Activated T-helper 2 cell treated with anti-CD3 and anti-CD28 coated beads, Interferon-gamma antibody, Interleukin-2, Interleukin-4, amounts not matched to agents 10 μg/mL and 5 μg/mL and 100 μg/mL, durations not matched to agents 14 hours and 24 hours and 36 hours (primary cell): ENCODE measurements at regions not wholly inside any gene's neighbourhood (a gene's known extent, or its start where the extent isn't known, plus 50 kb on each side); places are given as distances from the start of the nearest gene placed in this dataset.

Experiments
- DNase-seq: peaks from one replicate; pipeline ENCODE4 v3.0.0; 2021; ENCODE audit warnings: low spot score
- H3K27ac Mint-ChIP-seq: one replicate; pipeline ENCODE4 v1.8.0; 2021; ENCODE audit warnings: mixed read lengths
- H3K27me3 Mint-ChIP-seq: one replicate; pipeline ENCODE4 v1.8.0; 2021; ENCODE audit warnings: low read depth, mixed read lengths
- H3K36me3 Mint-ChIP-seq: one replicate; pipeline ENCODE4 v1.8.0; 2021; ENCODE audit warnings: low read depth, mixed read lengths
- H3K4me1 Mint-ChIP-seq: one replicate; pipeline ENCODE4 v1.8.0; 2021; ENCODE audit warnings: low read depth, mixed read lengths
- H3K4me3 Mint-ChIP-seq: one replicate; pipeline ENCODE4 v1.8.0; 2021; ENCODE audit warnings: low read depth, mild to moderate bottlenecking, moderate library complexity, mixed read lengths
- H3K9me3 Mint-ChIP-seq: one replicate; pipeline ENCODE4 v1.8.0; 2021; ENCODE audit warnings: mixed read lengths
- intact Hi-C: fragments of 100-400 bp; cut with micrococcal nuclease; formaldehyde crosslinking; loops from one replicate; pipeline ENCODE4 v1.15.1; 2023

DNA sequence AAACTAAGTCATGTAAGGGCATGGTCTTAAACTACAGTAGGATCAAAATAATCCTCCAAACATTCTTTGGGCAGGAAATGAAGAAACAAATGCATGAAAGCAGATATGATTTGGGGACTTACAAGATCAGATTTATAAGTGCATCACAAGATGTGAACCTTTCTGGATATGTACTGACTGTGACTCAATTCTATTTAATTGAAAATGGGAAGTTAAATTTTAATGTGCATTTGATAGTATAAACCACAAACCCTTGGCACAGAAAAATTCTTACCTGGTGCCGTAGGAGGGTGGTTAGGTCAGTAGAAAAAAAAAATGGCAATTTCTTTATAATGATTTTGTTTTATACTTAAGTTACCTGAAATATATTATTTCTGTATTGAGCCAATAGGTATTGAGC lies 262.5 kb upstream of the TGFBR2 start:
- DNase-seq, result no peak

DNA sequence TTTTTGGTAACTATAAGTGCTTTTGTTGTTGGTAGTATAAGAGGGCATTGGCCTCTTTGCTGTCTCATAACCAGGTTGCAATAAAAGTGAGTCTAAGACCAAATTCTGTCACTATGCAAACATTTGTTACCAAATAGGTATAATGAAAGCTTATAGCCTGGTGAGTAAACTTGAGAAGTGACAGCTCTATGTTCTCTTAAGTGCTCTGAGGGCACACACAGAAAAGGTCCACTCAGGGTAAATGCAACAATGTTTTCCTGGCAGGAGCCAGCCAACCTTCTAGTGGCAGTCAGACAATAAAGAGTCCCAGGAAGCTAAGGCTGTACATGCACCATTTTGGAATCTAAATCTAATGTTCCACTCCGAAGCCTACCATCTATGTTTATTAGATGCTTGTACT lies 262.1 kb upstream of the TGFBR2 start:
- no peaks in the 10 kb centered on the region for H3K9me3 Mint-ChIP-seq
- no peak for DNase-seq
- H3K27me3 Mint-ChIP-seq, result no peaks in the 10 kb centered on the region
- H3K36me3 Mint-ChIP-seq, result peaks cover 14% of the 10 kb centered on the region
- H3K4me3 Mint-ChIP-seq, result no peak overlapping the region
- intact Hi-C loops, result loop anchor here (10.0 kb wide), 3 partner anchors 161 to 761 kb away; no protein-coding TSS in a partner anchor
- H3K27ac Mint-ChIP-seq, result no peak overlapping the region
- H3K4me1 Mint-ChIP-seq, result peaks cover 57% of the 10 kb centered on the region

More for the DNA sequence above, 262.5 kb upstream of the TGFBR2 start:
- intact Hi-C loops, result loop anchor here (10.0 kb wide), 3 partner anchors 161 to 761 kb away; no protein-coding TSS in a partner anchor
- H3K9me3 Mint-ChIP-seq, result no peaks in the 10 kb centered on the region
- H3K27me3 Mint-ChIP-seq, result no peaks in the 10 kb centered on the region
- no peak overlapping the region for H3K4me3 Mint-ChIP-seq
- H3K27ac Mint-ChIP-seq, result no peak overlapping the region
- peaks cover 14% of the 10 kb centered on the region for H3K36me3 Mint-ChIP-seq
- H3K4me1 Mint-ChIP-seq, result peaks cover 53% of the 10 kb centered on the region

DNA sequence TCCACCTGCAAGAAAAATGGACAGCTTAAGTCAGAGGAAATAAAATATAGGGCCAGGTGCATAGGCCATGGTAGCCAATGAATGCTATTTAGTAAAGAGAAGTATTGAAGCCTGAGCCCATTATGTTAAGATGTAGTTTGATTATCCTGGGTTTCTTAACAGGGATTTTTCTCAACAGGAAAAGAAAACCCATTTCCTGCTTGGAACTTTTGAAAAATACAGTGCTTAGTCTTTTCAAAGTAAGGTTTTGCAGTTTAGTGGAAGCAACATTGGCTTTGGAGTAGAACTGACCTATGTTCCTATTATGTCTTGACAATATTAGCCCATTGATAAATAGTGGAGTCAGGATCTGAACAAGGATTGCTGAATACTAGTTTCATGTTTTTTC lies 259.5 kb upstream of the TGFBR2 start:
- Mint-ChIP-seq H3K36me3 (peaks cover 16% of the 10 kb centered on the region), H3K27ac (no peak overlapping the region), H3K9me3 (no peaks in the 10 kb centered on the region), H3K4me3 (no peak overlapping the region), H3K27me3 (peaks cover 5% of the 10 kb centered on the region), H3K4me1 (peaks cover 72% of the 10 kb centered on the region)
- intact Hi-C loops, result loop anchor here (1.0 to 10.0 kb wide), 12 partner anchors 8 to 758 kb away; partner anchors contain the start of gene TGFBR2
- no peak for DNase-seq

DNA sequence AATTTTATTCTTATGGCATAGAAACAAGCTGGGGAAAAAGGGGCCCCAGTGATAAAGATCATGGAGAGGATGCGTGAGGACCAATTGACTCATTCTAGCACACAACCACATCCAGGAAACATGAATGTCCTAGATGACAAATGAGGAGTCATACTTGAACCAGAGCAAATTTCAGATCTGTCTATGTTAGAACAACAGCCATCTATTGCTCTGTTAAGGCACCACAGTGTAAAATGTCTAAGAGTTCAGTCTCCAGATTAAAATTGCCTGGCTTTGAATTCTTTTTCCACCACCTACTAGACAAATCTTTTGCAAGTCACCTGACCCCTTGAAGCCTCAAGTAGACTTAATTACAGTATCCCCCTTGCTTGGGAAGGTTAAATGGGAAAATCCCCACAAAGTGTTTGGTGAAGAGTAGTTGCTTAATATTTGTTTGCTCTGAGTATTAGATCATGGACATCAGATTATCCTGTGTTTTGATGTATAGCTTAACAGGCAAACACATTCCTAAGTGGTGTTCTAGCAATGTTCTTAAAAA lies 258.7 kb upstream of the TGFBR2 start:
- Mint-ChIP-seq H3K4me1 (peaks cover 73% of the 10 kb centered on the region), H3K27ac (peak overlapping the region; percentile 57), H3K36me3 (peaks cover 20% of the 10 kb centered on the region), H3K27me3 (peaks cover 7% of the 10 kb centered on the region), H3K9me3 (no peaks in the 10 kb centered on the region), H3K4me3 (peak overlapping the region; percentile 24)
- intact Hi-C loops, result loop anchor here (1.0 to 10.0 kb wide), 12 partner anchors 8 to 757 kb away; partner anchors contain the start of gene TGFBR2
- DNase-seq, result peak; percentile 40

DNA sequence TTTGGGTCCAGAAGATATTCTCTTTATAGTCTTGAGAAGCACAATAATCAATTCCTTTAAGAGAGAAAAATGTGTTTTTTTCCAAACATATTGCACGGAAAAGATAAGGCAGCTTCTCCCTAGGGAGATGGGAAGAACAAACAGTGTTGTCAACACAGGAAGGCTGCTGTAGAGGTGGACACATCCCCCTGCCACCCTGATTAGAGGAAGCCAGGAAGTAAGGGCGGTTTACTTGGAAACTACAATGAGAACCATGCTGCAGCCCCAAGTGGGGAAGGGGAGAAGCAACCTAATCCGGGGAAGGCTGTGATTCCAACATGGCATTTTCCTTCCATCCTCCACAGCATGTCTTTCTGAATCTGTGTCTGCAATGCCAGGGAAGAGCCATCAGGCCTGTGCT lies 256.9 kb upstream of the TGFBR2 start:
- H3K27me3 Mint-ChIP-seq, result peaks cover 7% of the 10 kb centered on the region
- no peak overlapping the region for H3K4me3 Mint-ChIP-seq
- no peak overlapping the region for H3K27ac Mint-ChIP-seq

DNA sequence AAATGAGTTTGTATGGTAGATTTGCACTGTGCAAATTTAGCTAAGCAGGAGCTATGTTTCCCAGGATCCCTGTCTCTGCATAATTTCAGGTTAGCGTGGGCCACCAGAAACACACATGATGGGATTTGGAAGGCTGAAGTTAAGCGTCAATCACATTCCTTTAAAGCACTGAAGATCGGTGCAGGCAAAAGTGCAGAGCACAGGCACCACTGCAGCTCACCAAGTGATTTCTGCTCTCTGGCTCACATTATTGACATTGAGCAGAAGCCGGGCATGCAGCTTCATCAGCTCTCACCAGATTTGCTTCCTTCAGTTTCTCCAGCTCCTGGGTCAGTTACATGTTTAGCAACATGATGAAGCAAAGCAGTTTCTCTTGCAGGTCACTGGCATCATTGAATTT lies 256.4 kb upstream of the TGFBR2 start:
- no peak overlapping the region for H3K4me3 Mint-ChIP-seq
- H3K9me3 Mint-ChIP-seq, result no peaks in the 10 kb centered on the region
- peaks cover 20% of the 10 kb centered on the region for H3K36me3 Mint-ChIP-seq
- no peak overlapping the region for H3K27ac Mint-ChIP-seq
- H3K4me1 Mint-ChIP-seq, result peaks cover 91% of the 10 kb centered on the region
- peaks cover 7% of the 10 kb centered on the region for H3K27me3 Mint-ChIP-seq
- intact Hi-C loops, result loop anchor here (5.0 kb wide), 1 partner anchor 663 kb away; no protein-coding TSS in a partner anchor
- DNase-seq, result no peak

More for the DNA sequence above, 256.9 kb upstream of the TGFBR2 start:
- no peak for DNase-seq
- intact Hi-C loops, result loop anchor here (5.0 to 10.0 kb wide), 8 partner anchors 122 to 755 kb away; partner anchors contain the start of gene TGFBR2
- H3K9me3 Mint-ChIP-seq, result no peaks in the 10 kb centered on the region
- peaks cover 86% of the 10 kb centered on the region for H3K4me1 Mint-ChIP-seq
- H3K36me3 Mint-ChIP-seq, result peaks cover 20% of the 10 kb centered on the region

GRCh38 chr3:30350901-30351300 lies 255.5 kb upstream of the TGFBR2 start:
- Mint-ChIP-seq H3K27me3 (peaks cover 7% of the 10 kb centered on the region), H3K4me1 (peaks cover 91% of the 10 kb centered on the region), H3K9me3 (no peaks in the 10 kb centered on the region), H3K4me3 (no peak overlapping the region), H3K36me3 (peaks cover 12% of the 10 kb centered on the region), H3K27ac (no peak overlapping the region)
- no peak for DNase-seq
- intact Hi-C loops, result loop anchor here (5.0 kb wide), 1 partner anchor 664 kb away; no protein-coding TSS in a partner anchor

GRCh38 chr3:30352410-30353318 lies 253.7 kb upstream of the TGFBR2 start:
- no peaks in the 10 kb centered on the region for H3K9me3 Mint-ChIP-seq
- no peak overlapping the region for H3K4me3 Mint-ChIP-seq
- DNase-seq, result no peak
- peaks cover 76% of the 10 kb centered on the region for H3K4me1 Mint-ChIP-seq
- H3K36me3 Mint-ChIP-seq, result peaks cover 5% of the 10 kb centered on the region
- peaks cover 11% of the 10 kb centered on the region for H3K27me3 Mint-ChIP-seq
- H3K27ac Mint-ChIP-seq, result no peak overlapping the region
- intact Hi-C loops, result loop anchor here (5.0 kb wide), 1 partner anchor 665 kb away; no protein-coding TSS in a partner anchor

DNA sequence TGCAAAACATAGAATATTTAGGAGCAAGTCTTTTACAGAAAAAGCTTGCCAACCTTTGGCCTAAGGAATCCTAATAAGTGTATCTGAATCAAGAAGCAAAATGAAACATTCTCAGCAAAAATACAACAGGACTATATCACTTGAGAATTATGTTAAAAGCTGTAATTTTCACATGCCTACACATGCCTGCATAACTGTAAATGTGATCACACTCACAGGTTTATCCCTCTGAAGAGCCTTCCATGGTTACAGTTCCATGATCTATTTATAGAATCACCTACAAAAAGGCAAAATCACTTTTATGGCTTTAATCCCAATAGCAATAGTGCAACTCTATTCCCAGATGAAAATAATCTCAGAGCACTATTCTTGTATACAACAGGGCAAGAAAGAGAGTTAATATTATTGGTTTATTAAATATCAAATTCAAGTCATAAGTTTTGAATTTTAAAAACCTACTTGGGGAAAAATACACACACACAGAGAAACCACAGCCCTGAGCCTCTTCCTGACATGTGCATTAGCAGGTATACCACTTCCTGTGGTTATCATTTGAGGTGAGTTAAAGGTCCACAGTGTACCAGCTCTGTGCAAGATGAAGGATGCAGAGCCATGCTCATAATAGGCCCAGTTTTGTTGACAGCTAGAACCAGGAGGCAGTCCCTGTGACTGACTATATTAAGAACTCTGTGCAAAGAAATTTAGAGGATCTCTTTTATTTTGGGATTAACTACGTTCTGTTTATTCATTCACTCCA lies 252.5 kb upstream of the TGFBR2 start:
- DNase-seq, result peak; percentile 68
- H3K9me3 Mint-ChIP-seq, result no peaks in the 10 kb centered on the region
- H3K4me1 Mint-ChIP-seq, result peaks cover 67% of the 10 kb centered on the region
- intact Hi-C loops, result loop anchor here (5.0 kb wide), 1 partner anchor 667 kb away; no protein-coding TSS in a partner anchor
- no peak overlapping the region for H3K27ac Mint-ChIP-seq
- H3K4me3 Mint-ChIP-seq, result peak overlapping the region; percentile 26
- peaks cover 13% of the 10 kb centered on the region for H3K27me3 Mint-ChIP-seq
- H3K36me3 Mint-ChIP-seq, result peaks cover 5% of the 10 kb centered on the region

DNA sequence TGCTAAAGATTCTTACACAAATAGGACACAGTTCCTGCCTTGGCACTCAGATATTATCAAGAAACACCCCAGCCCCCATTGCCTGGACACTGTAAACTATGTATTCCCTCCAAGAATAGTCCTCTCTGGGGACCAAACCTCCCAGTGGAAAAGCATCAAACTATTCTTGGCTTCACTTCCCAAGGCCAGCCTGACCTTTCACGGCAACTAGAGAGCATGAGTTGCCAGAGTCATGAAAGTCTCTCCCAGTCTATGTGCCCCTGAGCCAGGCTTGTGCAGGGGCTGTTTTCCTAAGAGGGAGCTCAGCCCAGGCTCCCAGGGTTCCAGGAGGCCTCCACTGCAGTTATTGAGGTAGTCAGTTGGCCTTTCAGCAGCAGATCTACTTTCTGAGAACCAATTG lies 251.9 kb upstream of the TGFBR2 start:
- Mint-ChIP-seq H3K4me1 (peaks cover 61% of the 10 kb centered on the region), H3K9me3 (no peaks in the 10 kb centered on the region), H3K4me3 (no peak overlapping the region), H3K36me3 (peaks cover 5% of the 10 kb centered on the region), H3K27ac (no peak overlapping the region), H3K27me3 (peaks cover 13% of the 10 kb centered on the region)
- intact Hi-C loops, result loop anchor here (5.0 kb wide), 1 partner anchor 667 kb away; no protein-coding TSS in a partner anchor
- no peak for DNase-seq

GRCh38 chr3:30354972-30355371 lies 251.4 kb upstream of the TGFBR2 start:
- no peak for DNase-seq
- H3K36me3 Mint-ChIP-seq, result peaks cover 5% of the 10 kb centered on the region
- no peaks in the 10 kb centered on the region for H3K9me3 Mint-ChIP-seq
- H3K4me3 Mint-ChIP-seq, result no peak overlapping the region
- H3K27ac Mint-ChIP-seq, result no peak overlapping the region
- intact Hi-C loops, result loop anchor here (1.0 to 5.0 kb wide), 2 partner anchors 8 to 668 kb away; no protein-coding TSS in a partner anchor
- peaks cover 13% of the 10 kb centered on the region for H3K27me3 Mint-ChIP-seq
- H3K4me1 Mint-ChIP-seq, result peaks cover 56% of the 10 kb centered on the region

GRCh38 chr3:30355622-30356021 lies 250.8 kb upstream of the TGFBR2 start:
- no peak overlapping the region for H3K4me3 Mint-ChIP-seq
- no peaks in the 10 kb centered on the region for H3K9me3 Mint-ChIP-seq
- no peak overlapping the region for H3K27ac Mint-ChIP-seq
- DNase-seq, result no peak
- H3K4me1 Mint-ChIP-seq, result peaks cover 51% of the 10 kb centered on the region
- peaks cover 14% of the 10 kb centered on the region for H3K27me3 Mint-ChIP-seq
- intact Hi-C loops, result loop anchor here (1.0 kb wide), 1 partner anchor 8 kb away; no protein-coding TSS in a partner anchor
- peaks cover 9% of the 10 kb centered on the region for H3K36me3 Mint-ChIP-seq
